GM19397 (cell line): ENCODE measurements at regions not wholly inside any gene's neighbourhood (a gene's known extent, or its start where the extent isn't known, plus 50 kb on each side); places are given as distances from the start of the nearest gene placed in this dataset.
"Not testable (repeated sequence)": the region's sequence is repeated elsewhere in the genome, so short reads cannot be mapped to it uniquely, and the experiment has no call there.

ENCODE experiments used
- ATAC-seq: cut with Tn5 transposase; IDR thresholded peaks from one replicate; pipeline ENCODE4 v1.9.1; 2021; ENCODE audit warnings: mild to moderate bottlenecking, moderate library complexity; ENCODE audit not compliant: unreplicated experiment

- ATAC-seq = no peak
These were observed 267.5 kb downstream of the NKX6-1 start for GRCh38 chr4:84231539-84232055.

DNA sequence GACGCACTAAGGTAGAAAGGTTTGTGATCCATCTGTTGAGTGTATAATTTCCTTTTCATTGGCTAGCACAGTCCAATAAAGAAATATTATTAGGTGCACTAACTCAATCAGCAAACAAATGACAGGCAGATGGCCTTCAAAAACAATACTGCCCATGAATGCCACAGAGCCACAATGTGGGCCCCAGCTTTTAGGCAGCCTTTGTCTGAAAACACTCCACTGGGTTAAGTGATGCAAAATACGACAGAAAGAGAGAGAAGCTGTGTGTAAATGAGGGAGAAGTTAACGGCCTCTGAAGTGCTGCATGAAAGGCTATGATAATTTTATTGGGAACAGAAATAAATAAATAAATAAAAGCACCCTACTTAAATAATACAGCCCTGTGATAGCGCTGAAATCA is 274.6 kb downstream of the NKX6-1 start:
- no peak for ATAC-seq

GRCh38 chr4:84221704-84222103 is 277.4 kb downstream of the NKX6-1 start:
- no peak for ATAC-seq

GRCh38 chr4:84220990-84221389 is 278.1 kb downstream of the NKX6-1 start:
- no peak for ATAC-seq

- no peak for ATAC-seq
These were observed 279.4 kb downstream of the NKX6-1 start for GRCh38 chr4:84219656-84220055.

DNA sequence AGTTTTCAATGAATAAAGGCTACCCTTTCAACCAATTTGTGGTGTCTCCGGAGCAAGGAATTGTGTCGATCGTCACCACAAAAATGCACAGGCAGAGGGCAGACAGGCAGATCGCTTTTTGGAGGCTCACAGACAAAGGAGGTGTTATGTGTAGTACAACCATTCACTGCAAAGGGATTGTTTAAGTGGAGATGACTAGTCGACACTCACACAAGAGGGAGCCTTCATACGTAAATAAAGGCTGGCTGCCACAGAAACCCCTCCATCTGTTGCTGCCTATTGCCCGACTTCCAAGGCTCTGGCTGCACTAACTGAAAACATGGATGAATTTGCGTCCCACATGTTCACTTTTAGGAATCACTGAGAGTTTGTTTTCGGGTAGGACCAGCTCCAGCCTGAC is 281.1 kb downstream of the NKX6-1 start:
- ATAC-seq = no peak

DNA sequence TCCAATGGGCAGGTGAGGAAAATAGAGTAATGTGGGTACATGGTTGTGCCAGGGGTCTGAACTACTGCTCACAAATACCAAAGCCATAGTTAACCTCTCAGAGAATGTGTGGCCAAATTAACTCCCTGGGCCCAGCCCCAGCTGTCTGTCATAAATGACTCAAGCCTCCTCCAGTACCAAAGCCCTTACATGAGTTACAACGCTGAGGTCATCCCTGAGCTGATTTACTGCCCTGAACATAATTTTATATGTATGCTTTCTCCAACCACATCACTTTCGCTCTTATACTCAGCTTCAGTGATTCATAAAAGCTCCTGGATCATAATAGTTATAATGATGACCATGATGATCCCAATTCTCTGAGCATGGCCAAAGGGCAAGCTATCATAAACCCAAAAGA is 283.9 kb downstream of the NKX6-1 start:
- ATAC-seq = no peak

DNA sequence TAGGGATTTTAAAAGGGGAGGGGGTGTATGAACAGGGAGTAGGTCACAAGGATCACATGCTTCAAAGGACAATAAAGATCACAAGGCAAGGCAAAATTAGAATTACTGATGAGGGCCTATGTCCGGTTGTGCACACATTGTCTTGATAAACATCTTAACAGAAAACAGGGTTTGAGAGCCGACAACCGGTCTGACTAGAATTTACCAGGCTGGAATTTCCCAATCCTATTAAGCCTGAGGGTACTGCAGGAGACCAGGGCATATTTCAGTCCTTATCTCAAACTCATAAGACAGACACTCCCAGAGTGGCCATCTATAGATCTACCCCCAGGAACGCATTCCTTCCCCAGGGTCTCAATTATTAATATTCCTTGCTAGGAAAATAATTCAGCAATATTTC is 292.9 kb downstream of the NKX6-1 start:
- ATAC-seq = not testable (repeated sequence)

DNA sequence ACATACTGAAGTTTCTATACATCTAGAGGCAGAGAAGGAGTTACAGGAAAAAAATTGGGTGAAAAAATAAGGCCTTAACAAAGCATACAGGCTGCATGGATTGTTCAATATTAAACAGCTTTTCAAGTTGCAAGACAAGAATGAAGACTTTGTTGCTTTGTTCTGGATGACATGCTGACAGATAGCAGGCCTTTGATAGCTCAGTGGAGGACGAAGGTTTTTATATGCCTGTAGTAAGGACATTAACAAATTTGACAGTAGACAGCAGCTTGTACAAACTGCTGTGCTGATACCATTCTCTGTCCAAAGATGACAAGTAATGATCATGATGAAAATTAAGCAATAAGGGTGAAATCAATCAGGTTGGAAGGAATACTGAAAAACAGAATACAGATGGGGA is 309.9 kb downstream of the NKX6-1 start:
- ATAC-seq = no peak

GRCh38 chr4:84179409-84179808 is 319.7 kb downstream of the NKX6-1 start:
- no peak for ATAC-seq

- ATAC-seq = no peak
These were observed 321.1 kb downstream of the NKX6-1 start for GRCh38 chr4:84177831-84178542.

GRCh38 chr4:84176016-84176415 is 323.1 kb downstream of the NKX6-1 start:
- no peak for ATAC-seq

DNA sequence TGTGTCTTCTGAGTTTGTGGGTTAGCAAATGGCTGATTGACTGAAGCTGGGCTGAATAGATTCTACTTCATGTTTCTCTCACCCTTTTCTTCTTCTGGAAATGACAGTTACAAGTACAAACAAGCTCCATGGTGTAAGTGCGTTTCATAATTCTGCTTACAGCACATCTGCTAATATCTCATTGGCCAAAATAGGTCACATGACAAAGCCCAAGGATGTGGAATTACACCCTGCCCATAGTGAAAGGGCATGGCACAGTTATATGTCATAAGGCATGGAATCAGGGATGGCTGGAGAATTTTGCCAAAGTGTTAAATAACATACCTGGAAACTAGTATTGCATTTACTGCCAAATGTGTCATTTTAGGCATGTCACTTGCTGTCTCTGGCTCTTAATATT is 327.2 kb downstream of the NKX6-1 start:
- ATAC-seq = no peak

- no peak for ATAC-seq
These were observed 331.5 kb downstream of the NKX6-1 start for GRCh38 chr4:84167564-84167963.

DNA sequence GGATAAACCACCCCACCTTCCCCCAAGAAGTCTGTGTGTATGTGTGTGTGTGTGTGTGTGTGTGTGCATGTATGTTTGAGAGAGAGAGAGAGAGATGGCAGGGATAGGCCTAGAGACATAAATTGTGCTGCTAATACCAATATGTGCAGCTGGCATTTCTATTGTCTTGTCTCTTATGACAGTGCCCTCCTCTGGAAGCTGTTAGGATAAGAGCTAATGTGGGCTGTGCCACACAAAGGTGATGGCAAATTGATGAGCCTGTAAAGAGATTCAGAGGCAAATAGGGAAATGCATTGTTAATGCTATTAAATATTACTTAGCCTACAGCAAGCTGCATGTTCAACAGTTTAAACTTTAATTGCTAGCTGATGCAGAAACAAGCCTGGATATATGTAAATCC is 332.0 kb downstream of the NKX6-1 start:
- ATAC-seq = no peak

GRCh38 chr4:84166486-84166885 is 332.6 kb downstream of the NKX6-1 start:
- no peak for ATAC-seq

GRCh38 chr4:84164201-84164600 is 334.9 kb downstream of the NKX6-1 start:
- no peak for ATAC-seq

GRCh38 chr4:84159762-84160161 is 339.3 kb downstream of the NKX6-1 start:
- no peak for ATAC-seq

DNA sequence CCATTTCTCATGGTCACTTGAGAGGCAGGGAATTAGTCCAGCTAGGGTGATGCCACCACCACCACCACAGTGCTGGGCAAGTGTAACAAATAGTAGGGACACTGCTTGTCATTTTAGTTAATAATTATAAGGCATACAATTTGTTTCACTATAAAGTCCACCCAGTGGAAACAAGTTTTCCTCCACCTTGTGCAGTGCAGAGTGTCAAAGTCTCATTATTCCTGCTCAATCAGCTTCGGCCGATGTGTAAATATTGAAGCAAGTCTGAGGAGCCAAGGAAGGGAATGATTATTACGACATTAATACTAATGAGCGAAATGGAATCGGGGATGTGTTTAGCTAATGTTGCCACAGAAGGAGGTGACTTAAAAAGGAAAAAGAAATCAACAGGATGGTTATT is 340.4 kb downstream of the NKX6-1 start:
- ATAC-seq = no peak

- ATAC-seq = no peak
These were observed 347.5 kb downstream of the NKX6-1 start for GRCh38 chr4:84151574-84151973.

DNA sequence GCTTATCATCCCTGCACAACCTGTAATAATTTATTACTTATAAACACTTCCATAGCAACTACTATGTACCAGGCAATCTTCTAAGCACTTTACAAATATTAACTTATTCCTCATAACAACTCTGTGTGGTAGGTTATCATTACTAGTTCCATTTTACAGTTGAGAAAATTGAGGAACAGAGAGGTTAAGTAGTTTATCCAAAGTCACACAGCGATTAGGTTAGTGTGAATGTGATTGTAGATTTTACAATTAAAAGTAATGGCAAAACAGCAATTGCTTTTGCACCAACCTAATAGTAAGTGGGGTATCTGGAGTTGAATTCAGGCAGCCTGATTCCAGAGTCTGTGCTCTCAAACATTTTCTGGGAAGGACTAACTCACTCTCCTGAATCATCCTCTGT is 348.9 kb downstream of the NKX6-1 start:
- no peak for ATAC-seq

GRCh38 chr4:84147831-84148230 is 351.3 kb downstream of the NKX6-1 start:
- ATAC-seq = no peak
